BE2C (cell line): ENCODE measurements at regions not wholly inside any gene's neighbourhood (a gene's known extent, or its start where the extent isn't known, plus 50 kb on each side); places are given as distances from the start of the nearest gene placed in this dataset.
"Not testable (repeated sequence)": the region's sequence is repeated elsewhere in the genome, so short reads cannot be mapped to it uniquely, and the experiment has no call there.

Experiments used
- DNase-seq: peaks from one replicate; pipeline ENCODE4 v3.0.0-alpha.2; 2020
- H3K27me3 ChIP-seq: fragments of 250-450 bp; sonication (Bioruptor Pico); 2 replicates; pipeline ENCODE4 v1.5.1; 2020; ENCODE audit warnings: mild to moderate bottlenecking
- H3K36me3 ChIP-seq: fragments of 250-450 bp; sonication (Bioruptor Pico); 2 replicates; pipeline ENCODE4 v1.5.1; 2020; ENCODE audit warnings: mild to moderate bottlenecking
- H3K4me1 ChIP-seq: fragments of 250-450 bp; sonication (Bioruptor Pico); 2 replicates; pipeline ENCODE4 v1.5.1; 2020
- H3K4me3 ChIP-seq: 2 replicates; pipeline ENCODE4 v1.5.1; 2011; ENCODE audit warnings: low read depth, low read length
- H3K9me3 ChIP-seq: fragments of 250-450 bp; sonication (Bioruptor Pico); 2 replicates; pipeline ENCODE4 v1.5.1; 2020
- TF ChIP-seq, protein P1 (sequence below): IDR thresholded peaks from 2 replicates; pipeline ENCODE4 v1.5.1; 2012; ENCODE audit warnings: mild to moderate bottlenecking, low read depth, low read length

- no peak for DNase-seq
- H3K9me3 ChIP-seq, result no peaks in the 10 kb centered on the region
- no peaks in the 10 kb centered on the region for H3K36me3 ChIP-seq
- TF ChIP-seq, protein P1, sequence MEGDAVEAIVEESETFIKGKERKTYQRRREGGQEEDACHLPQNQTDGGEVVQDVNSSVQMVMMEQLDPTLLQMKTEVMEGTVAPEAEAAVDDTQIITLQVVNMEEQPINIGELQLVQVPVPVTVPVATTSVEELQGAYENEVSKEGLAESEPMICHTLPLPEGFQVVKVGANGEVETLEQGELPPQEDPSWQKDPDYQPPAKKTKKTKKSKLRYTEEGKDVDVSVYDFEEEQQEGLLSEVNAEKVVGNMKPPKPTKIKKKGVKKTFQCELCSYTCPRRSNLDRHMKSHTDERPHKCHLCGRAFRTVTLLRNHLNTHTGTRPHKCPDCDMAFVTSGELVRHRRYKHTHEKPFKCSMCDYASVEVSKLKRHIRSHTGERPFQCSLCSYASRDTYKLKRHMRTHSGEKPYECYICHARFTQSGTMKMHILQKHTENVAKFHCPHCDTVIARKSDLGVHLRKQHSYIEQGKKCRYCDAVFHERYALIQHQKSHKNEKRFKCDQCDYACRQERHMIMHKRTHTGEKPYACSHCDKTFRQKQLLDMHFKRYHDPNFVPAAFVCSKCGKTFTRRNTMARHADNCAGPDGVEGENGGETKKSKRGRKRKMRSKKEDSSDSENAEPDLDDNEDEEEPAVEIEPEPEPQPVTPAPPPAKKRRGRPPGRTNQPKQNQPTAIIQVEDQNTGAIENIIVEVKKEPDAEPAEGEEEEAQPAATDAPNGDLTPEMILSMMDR, result no peak
- H3K27me3 ChIP-seq, result no peaks in the 10 kb centered on the region
- no peak overlapping the region for H3K4me3 ChIP-seq
- peaks cover 4% of the 10 kb centered on the region for H3K4me1 ChIP-seq
These were observed 72.7 kb upstream of the ABHD2 start for GRCh38 chr15:89015412-89016097.

DNA sequence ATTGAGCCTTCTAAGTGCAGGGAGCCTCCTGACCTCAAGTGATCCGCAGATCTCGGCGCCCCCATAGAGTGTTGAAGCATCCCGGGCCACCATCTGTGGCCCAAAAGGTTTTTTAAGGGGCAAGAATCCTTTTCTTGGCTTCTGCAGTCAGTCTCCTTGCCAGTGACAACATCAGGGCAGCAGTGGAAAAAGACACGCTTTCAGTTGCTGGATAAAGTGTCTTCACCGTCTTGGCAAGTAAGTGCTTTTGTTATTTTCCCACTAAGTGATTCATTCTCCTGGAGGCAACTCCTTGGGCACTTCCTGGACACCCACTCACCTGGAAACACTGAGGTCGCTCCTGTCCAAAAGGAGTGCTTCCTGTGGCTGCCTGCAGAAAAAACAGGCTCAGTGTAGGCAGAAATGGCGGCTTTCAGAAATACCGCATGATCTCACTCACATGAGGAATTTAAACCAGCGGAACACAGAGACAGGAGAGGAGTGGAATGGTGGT is 71.7 kb upstream of the ABHD2 start:
- H3K27me3 ChIP-seq, result no peaks in the 10 kb centered on the region
- H3K4me3 ChIP-seq, result no peak overlapping the region
- H3K9me3 ChIP-seq, result no peaks in the 10 kb centered on the region
- TF ChIP-seq, protein P1, result no peak
- DNase-seq, result no peak
- H3K36me3 ChIP-seq, result no peaks in the 10 kb centered on the region
- peaks cover 4% of the 10 kb centered on the region for H3K4me1 ChIP-seq

DNA sequence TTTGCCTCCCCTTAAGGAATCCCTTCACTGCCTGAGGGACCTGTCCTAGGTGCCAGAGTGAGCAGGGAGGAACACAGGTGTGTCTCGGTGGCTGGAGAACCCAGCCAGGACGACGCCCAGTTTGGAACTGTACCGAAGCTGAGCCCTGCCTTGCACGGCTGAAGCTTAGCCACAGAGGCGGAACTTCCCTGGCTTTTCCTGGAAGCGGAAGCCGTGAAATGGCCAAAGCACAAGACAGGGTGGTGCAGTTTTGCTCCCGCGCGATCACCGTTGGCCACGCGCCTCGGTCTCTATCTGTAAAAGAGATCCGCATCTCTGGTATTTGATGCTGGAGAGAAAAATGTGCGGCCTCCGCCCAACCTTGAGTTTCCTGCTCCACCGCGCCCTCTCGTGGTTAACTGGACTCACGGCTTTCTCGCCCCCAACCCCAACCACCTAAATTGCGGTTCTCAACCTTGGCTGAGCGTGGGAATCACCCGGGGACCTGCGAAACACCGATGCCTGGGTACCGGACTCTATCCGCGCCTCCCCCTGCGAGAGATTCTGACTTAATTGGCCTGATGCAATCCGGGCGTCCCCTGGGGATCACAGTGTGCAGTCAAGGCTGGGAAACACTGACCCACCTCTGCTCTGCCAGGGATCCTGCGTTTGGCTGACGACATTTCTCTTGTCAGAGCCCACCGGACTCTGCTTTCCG is 70.7 kb upstream of the ABHD2 start:
- H3K4me1 ChIP-seq, result peaks cover 4% of the 10 kb centered on the region
- TF ChIP-seq, protein P1, result peak; percentile 91
- H3K36me3 ChIP-seq, result no peaks in the 10 kb centered on the region
- DNase-seq, result peak; percentile 89
- no peaks in the 10 kb centered on the region for H3K9me3 ChIP-seq
- H3K27me3 ChIP-seq, result no peaks in the 10 kb centered on the region
- peak overlapping the region; percentile 55 for H3K4me3 ChIP-seq

DNA sequence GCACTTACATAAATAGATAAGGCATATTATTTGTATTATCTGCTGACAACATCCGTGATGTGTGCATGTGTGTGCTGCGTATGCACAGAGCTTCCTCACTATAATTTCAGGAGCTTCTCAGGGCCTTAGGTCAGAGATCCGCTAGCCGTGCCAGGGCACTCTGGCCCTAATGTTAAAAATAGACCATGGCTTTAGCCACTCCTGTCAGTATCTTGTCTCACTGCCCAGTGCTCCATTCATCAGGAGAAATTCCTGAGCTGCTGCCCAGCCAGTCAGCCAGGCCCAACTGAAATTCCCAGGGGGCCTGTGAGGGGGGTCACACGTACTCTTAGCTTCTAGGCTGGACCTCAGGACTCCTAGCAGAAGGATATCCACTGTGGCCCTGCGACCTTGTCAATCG is 70.0 kb upstream of the ABHD2 start:
- no peaks in the 10 kb centered on the region for H3K27me3 ChIP-seq
- TF ChIP-seq, protein P1, result no peak
- DNase-seq, result no peak
- H3K36me3 ChIP-seq, result no peaks in the 10 kb centered on the region
- H3K4me1 ChIP-seq, result peaks cover 4% of the 10 kb centered on the region
- peak overlapping the region; percentile 55 for H3K4me3 ChIP-seq
- H3K9me3 ChIP-seq, result no peaks in the 10 kb centered on the region

DNA sequence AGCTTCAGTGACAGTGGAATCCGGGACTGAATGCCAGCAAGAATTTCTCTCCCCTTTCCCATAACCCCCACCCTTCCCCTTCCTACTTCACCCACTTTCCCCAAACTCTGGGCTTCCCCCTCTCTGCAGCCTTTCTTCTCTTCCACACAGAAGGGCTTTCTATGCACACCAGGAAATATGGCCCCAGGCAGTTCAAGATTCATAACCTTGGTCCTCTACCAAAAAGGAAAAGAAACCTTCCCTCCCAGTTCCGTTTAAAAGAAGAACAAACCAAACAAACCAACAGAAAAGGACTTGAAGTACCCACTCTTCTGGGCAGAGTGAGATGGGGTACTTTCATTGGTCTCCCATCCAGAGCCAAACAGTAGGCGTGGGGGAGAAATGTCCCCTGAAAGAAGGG is 68.8 kb upstream of the ABHD2 start:
- H3K4me1 ChIP-seq, result peaks cover 4% of the 10 kb centered on the region
- no peak for DNase-seq
- H3K27me3 ChIP-seq, result no peaks in the 10 kb centered on the region
- TF ChIP-seq, protein P1, result no peak
- H3K4me3 ChIP-seq, result no peak overlapping the region
- no peaks in the 10 kb centered on the region for H3K9me3 ChIP-seq
- H3K36me3 ChIP-seq, result no peaks in the 10 kb centered on the region

- H3K4me3 ChIP-seq, result no peak overlapping the region
- no peak for DNase-seq
- H3K9me3 ChIP-seq, result no peaks in the 10 kb centered on the region
- no peaks in the 10 kb centered on the region for H3K36me3 ChIP-seq
- no peaks in the 10 kb centered on the region for H3K27me3 ChIP-seq
- TF ChIP-seq, protein P1, result no peak
- H3K4me1 ChIP-seq, result peaks cover 4% of the 10 kb centered on the region
These were observed 67.0 kb upstream of the ABHD2 start for GRCh38 chr15:89021224-89021623.

- H3K9me3 ChIP-seq, DNase-seq: not testable (repeated sequence)
These were observed 66.4 kb upstream of the ABHD2 start for GRCh38 chr15:89021886-89022285.

More at GRCh38 chr15:89021886-89022285, 66.4 kb upstream of the ABHD2 start:
- H3K36me3 ChIP-seq, H3K4me1 ChIP-seq, H3K4me3 ChIP-seq, H3K27me3 ChIP-seq: not testable (repeated sequence)
